ENCODE measurements at regions not wholly inside any gene's neighbourhood (a gene's known extent, or its start where the extent isn't known, plus 50 kb on each side); places are given as distances from the start of the nearest gene placed in this dataset.
A peak's percentile ranks its signal among the peaks of the same experiment; 100 is the strongest.
"Not testable (repeated sequence)": the region's sequence is repeated elsewhere in the genome, so short reads cannot be mapped to it uniquely, and the experiment has no call there.

- no peak for DNase-seq (ENCODE audit: low spot score)
Observed at GRCh38 chr10:9111976-9112375, 1057.5 kb downstream of the GATA3 start.

DNA sequence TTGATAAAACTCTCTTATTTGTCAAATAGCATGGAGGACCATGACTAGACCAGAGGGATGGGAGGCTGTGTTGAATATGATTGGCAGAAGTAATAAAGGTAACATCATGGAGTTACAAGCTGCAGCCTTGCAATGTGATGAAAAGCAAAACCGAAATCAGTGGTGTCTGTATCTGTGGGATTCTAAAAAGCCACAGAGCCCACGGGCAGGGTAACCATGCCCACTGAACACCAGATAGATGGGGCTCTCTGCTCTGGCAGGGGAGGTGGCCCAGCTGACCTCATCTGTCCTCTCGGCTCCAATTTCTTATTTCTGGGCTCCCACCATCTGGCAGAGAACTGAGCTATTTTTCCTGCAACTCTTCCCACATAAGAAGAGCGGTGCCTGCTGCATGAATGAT is 1072.2 kb downstream of the GATA3 start:
- DNase-seq (ENCODE audit: low spot score), result no peak

DNA sequence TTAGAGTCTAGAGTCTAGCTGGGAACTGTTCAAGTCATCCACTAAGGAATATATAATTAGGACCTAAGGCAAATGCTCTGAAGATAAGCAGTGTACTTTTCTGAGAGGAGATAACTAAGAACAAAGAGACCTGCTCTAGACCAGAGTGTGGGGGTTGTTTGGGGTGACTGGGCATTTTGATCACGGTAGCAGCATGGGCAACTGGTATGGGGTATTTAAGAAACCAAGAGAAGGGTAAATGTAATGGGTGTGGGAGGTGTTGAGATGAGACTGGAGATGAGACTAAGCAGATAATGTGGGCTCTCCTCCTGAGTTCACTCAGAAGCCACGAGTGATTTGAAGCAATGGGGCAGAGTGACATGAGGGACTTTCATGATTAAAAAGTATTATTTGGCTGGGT is 1082.9 kb downstream of the GATA3 start:
- DNase-seq (ENCODE audit: low spot score), result no peak

- DNase-seq (ENCODE audit: low spot score), result not testable (repeated sequence)
Observed at GRCh38 chr10:9138829-9139228, 1084.3 kb downstream of the GATA3 start.

- DNase-seq (ENCODE audit: low spot score), result peak; percentile 9
Observed at GRCh38 chr10:9140373-9140772, 1085.9 kb downstream of the GATA3 start.

DNA sequence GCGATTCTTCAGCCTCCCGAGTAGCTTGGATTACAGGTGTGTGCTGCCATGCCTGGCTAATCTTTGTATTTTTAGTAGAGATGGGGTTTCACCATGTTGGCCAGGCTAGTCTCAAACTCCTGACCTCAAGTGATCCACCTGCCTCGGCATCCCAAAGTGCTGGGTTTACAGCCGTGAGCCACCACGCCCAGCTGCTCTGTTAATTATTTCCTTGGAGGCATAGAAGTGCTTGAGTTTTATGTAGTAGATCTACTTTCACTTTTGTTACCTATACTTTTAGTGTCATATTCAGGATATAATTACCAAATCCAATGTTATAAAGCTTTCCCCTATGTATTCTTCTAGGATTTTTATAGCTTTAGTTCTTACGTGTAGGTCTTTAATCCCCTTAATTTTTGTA is 1093.0 kb downstream of the GATA3 start:
- DNase-seq (ENCODE audit: low spot score), result no peak

DNA sequence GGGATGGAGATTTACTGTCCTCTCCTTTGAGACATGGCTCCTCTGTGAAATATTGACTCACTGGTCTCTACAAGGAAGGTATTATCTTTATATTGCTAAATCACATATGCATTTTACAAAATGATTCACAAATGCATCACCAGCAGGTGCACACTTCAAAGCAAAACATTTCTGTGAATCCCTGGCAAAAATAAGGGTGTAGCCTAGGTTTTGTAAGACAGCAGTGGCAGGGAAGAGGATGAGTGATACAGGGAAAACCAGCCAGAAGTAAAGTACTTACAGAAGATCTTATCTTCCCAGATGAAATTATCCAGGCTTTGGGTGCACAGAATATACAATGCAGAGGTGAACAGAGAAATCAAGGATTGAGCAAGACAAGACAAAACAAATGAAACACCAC is 1094.6 kb downstream of the GATA3 start:
- no peak for DNase-seq (ENCODE audit: low spot score)

GRCh38 chr10:9153057-9153456 is 1098.6 kb downstream of the GATA3 start:
- not testable (repeated sequence) for DNase-seq (ENCODE audit: low spot score)

GRCh38 chr10:9157656-9158055 is 1103.2 kb downstream of the GATA3 start:
- DNase-seq (ENCODE audit: low spot score), result peak; percentile 62

DNA sequence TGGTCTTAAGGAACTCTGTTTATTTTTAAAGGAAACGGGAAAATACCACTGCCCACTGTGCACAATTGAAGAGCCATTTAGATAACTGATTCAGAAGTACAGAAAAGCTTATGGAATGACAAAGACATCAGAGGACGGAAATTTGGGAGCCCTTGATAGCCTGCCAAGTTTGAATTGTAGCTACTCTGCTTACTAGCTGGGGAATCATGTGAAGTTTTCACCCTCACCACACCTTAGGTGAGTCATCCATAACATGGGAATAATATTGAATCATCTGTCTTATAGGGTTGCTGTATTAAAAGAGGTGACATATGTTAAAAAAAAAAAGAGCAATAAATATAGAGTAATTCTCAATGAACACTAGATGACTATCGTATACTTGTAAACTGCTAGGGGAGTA is 1104.2 kb downstream of the GATA3 start:
- DNase-seq (ENCODE audit: low spot score), result no peak

DNA sequence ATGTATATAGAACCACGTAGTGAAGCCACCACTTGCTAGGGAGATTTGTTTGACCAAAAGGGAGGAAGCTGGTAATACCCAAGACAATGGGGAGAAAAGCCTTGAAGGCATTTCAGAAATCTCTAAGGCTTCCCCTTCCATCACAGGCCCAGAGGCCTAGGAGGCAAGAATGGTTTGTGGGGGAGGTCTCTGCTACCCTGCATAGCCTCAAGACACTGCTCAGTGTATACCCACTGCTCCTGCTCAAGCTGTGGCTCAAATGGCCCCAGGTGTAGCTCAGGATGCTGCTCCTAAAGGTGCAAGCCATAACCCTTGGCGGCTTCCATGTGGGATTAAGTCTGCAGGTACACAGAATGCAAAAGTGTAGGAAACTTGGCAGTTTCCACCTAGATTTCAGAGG is 1105.8 kb downstream of the GATA3 start:
- DNase-seq (ENCODE audit: low spot score), result no peak

- DNase-seq (ENCODE audit: low spot score), result no peak
Observed at GRCh38 chr10:9163699-9164098, 1109.2 kb downstream of the GATA3 start.

GRCh38 chr10:9166770-9167169 is 1112.3 kb downstream of the GATA3 start:
- DNase-seq (ENCODE audit: low spot score), result no peak

- DNase-seq (ENCODE audit: low spot score), result no peak
Observed at GRCh38 chr10:9172276-9172675, 1117.8 kb downstream of the GATA3 start.

GRCh38 chr10:9175200-9175599 is 1120.7 kb downstream of the GATA3 start:
- no peak for DNase-seq (ENCODE audit: low spot score)

DNA sequence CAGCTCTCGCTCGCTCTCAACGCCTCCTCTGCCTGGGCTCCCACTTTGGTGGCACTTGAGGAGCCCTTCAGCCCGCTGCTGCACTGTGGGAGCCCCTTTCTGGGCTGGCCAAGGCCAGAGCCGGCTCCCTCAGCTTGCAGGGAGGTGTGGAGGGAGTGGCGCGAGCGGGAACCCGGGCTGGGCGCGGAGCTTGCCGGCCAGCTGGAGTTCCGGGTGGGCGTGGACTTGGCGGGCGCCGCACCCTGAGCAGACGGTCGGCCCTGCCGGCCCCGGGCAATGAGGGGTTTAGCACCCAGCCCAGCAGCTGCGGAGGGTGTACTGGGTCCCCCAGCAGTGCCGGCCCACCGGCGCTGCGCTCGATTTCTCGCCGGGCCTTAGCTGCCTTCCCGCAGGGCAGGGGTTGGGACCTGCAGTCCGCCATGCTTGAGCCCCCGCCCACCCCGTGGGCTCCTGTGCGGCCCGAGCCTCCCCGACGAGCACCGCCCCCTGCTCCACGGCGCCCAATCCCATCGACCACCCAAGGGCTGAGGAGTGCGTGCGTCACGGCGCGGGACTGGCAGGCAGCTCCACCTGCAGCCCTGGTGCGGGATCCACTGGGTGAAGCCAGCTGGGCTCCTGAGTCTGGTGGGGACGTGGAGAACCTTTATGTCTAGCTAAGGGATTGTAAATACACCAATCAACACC is 1128.9 kb downstream of the GATA3 start:
- not testable (repeated sequence) for DNase-seq (ENCODE audit: low spot score)

DNA sequence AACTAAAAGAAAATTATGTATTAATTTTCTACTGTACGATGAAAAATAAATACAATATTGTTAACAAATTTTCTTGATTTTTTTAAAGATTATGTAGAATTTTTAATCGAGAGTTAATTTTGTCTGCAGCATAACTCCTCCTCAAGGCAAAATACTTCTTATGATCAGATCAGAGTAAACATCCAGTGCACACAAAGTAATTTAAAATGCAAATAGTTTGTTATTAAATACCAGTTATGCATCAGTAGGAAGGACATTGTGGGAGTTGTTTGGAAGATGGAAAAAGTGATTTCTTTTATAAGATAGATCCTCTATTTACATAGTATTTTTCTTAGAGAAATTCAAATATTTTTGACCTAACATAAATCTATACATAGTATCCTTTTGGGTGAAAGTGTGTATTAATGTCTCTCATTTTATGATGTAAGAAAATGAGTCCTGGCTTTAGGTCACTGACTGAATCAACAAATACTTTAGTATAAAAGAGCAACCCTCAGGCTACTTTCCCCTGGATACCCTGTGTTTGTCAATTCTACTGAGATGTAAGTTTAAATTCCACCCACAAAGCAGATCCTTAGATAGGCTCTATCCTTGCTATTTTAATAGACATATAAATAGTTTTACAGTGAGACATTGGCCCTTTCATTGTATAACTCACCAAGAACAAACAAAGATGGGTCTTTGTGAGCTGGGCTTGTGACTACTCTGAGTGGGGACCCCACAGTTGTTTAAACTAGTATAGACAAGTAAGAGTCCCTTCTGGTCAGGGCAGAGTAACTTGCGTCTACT is 1133.7 kb downstream of the GATA3 start:
- peak; percentile 64 for DNase-seq (ENCODE audit: low spot score)

GRCh38 chr10:9189448-9189847 is 1135.0 kb downstream of the GATA3 start:
- DNase-seq (ENCODE audit: low spot score), result no peak

DNA sequence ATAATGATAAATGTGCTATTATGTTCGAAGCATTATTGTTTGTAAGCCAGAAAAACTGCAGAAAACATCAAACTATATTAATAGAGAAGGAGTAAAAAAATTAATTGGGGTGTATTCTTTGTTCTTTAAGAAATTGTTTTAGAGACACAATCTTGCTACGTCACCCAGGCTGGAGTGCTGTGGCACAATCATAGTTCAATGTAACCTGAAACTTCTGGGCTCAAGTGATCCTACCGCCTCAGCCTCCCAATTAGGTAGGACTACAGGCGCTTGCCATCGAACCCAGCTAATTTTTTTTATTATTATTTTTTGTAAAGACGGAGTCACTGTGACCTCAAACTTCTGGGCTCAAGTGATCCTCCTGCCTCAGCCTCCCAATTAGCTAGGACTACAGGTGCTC is 1138.6 kb downstream of the GATA3 start:
- no peak for DNase-seq (ENCODE audit: low spot score)

DNA sequence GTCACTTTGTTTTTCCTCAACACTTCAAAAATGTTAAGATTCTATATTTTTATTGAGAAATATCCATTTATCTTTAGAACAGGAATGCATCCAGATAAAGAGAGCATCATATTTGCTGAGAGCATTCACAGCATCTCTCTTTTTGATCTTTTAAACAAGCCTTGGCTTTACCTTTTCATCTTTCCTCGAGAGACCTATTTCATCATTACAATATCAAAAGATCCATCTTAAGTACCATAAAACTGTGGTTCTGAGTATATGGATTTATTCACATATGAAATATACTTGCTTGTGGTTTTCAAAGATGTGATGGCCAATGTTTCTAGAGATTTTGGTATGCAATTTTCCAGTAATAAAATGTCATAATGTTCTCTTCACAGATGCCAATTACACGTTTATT is 1140.9 kb downstream of the GATA3 start:
- DNase-seq (ENCODE audit: low spot score), result no peak

DNA sequence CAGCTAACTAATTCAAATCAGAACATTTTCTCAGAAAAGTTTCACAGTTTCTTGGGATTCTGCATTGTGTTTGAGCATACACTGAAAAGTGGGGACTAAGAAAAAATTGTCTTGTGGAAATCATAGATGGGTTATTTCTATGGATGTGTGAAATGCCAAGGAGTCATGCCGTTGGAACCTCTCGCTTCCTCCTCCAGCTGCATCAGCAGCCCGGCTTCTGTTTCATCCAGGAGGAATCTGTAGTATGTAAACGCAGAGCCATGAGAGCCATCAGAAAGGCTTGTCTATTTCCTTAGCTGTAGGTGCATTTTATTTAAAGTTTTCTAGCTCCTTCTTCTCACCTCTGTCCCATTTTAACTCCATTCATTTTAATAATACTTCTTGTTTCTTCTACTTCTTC is 1144.1 kb downstream of the GATA3 start:
- no peak for DNase-seq (ENCODE audit: low spot score)

- no peak for DNase-seq (ENCODE audit: low spot score)
Observed at GRCh38 chr10:9205558-9205957, 1151.1 kb downstream of the GATA3 start.

GRCh38 chr10:9209105-9209798 is 1154.8 kb downstream of the GATA3 start:
- DNase-seq (ENCODE audit: low spot score), result no peak

Measured in COLO829 (cell line).